GM21423 (cell line): ENCODE measurements at regions not wholly inside any gene's neighbourhood (a gene's known extent, or its start where the extent isn't known, plus 50 kb on each side); places are given as distances from the start of the nearest gene placed in this dataset.
A peak's percentile ranks its signal among the peaks of the same experiment; 100 is the strongest.

Experiments used
- ATAC-seq: cut with Tn5 transposase; IDR thresholded peaks from one replicate; pipeline ENCODE4 v1.9.1; 2021; ENCODE audit warnings: mild to moderate bottlenecking, moderate library complexity; ENCODE audit not compliant: unreplicated experiment

GRCh38 chr13:77425705-77426104 lies 98.8 kb upstream of the MYCBP2 start:
- ATAC-seq, result no peak

DNA sequence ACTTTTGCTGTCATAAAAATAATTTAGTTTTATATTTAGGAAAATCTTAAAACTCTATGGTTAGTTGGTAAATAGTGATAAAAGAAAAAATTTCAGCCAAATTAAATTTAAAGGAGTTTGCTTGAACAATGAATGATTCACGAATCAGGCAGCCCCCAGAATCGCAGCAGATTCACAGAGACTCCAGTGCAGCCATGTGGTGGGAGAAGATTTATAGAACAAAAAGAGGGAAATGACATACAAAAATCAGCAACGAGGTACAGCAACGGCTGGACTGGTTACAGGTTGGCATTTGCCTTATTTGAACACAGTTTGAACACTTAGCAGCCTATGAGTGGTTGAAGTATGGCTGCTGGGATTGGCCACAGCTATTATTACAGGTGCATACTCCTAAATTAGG lies 96.4 kb upstream of the MYCBP2 start:
- ATAC-seq, result no peak

- no peak for ATAC-seq
These were observed 95.8 kb upstream of the MYCBP2 start for GRCh38 chr13:77422724-77423123.

- ATAC-seq, result no peak
These were observed 91.0 kb upstream of the MYCBP2 start for GRCh38 chr13:77417897-77418296.

DNA sequence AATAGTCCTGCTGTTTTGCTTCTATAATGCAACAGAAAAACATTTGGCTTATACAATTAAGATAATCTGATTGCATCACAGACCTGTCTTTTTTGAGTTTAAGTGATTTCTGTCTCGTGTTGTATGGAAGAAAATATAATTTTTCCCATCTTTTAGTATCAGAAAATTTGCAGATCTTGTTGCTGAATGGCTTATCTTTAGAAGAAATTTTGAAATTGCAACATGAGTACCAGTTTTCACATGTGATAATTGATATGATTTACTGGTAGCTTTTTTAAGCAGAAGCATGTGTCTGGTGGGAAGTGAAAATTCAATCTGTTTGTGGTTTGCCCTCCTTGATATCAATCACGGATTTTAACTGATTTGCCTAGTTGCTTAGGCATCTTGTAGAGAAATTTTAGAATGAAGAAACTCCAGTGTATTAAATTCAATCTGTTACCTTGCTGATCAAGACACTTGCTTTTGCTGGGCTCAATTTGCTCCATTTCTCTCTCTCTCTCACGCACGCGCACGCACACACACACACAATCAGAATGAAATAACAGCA lies 89.8 kb upstream of the MYCBP2 start:
- ATAC-seq, result no peak

GRCh38 chr13:77415253-77416071 lies 88.6 kb upstream of the MYCBP2 start:
- ATAC-seq, result peak; percentile 90

DNA sequence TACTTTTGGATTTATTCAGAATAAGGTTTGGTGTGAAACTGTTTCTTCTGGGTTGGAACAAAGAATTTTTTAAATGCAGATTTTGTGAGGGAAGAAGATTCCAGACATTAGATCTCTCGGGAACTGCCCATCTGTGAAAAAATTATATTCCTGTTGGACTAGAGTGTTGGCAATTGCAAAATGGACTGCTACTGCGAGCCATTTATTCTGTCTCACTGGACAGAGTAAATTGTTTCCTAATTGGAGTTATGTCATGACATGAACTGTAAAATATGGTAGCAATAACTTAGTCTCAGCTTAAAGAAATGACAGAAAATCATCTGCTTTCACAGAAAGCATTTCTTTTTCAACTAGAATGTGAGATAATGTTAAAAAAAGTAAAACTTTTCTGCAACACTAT lies 86.0 kb upstream of the MYCBP2 start:
- ATAC-seq, result no peak

- no peak for ATAC-seq
These were observed 85.3 kb upstream of the MYCBP2 start for GRCh38 chr13:77412116-77412635.

GRCh38 chr13:77409412-77409811 lies 82.5 kb upstream of the MYCBP2 start:
- no peak for ATAC-seq

GRCh38 chr13:77406644-77407440 lies 79.9 kb upstream of the MYCBP2 start:
- ATAC-seq, result no peak

DNA sequence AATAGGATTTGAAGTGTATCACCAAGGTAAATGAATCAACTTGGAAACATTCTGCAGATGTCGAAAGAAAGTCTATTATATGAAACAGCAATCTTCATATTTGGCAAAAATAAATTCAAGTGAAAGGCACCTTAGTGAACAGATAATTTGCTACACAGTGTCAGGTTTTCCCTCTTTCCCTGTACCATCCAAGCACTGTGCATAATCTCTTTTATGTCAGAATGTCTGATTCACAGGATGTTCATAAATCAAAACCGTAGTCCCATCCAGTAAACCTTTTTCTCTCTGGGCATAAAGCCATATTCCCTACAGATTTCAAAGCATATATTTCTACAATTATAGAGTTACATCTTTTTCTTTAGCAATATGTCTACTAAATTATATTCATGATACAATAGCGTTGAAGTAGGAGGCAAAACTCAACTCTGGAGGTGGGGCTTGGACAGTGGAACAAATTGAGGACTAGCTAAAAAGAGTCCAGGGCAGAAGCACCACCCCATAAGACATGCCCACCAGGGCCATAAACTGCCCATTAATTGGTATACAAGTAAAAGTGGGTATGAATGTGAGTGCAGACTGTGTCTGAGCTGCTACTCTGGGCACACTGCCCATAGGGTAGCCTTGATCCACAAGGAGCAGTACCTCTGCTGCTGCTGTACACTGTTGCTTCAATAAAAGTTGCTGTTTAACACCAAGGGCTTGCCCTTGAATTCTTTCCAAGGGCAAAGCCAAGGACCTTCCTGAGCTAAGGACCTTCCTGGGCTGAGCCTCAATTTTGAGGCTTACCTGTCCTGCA lies 72.1 kb upstream of the MYCBP2 start:
- no peak for ATAC-seq

DNA sequence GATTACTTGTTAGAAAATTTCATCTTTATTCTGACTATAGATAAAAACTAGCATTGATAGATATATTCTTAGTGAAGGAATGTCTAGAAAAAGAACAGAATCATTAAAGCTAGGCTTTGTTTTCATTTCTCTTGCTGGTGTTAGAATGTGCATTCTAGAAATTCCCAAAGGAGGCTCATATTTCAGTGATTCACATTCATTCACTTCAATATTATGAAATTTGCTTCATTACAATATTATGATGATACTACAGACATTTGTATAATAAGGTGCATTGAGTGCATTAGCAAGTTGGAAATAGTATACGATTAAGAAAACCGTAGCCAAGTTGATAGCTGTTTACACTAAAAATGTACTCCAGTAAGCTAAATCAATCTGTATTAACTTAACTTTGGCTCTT lies 70.7 kb upstream of the MYCBP2 start:
- ATAC-seq, result no peak

DNA sequence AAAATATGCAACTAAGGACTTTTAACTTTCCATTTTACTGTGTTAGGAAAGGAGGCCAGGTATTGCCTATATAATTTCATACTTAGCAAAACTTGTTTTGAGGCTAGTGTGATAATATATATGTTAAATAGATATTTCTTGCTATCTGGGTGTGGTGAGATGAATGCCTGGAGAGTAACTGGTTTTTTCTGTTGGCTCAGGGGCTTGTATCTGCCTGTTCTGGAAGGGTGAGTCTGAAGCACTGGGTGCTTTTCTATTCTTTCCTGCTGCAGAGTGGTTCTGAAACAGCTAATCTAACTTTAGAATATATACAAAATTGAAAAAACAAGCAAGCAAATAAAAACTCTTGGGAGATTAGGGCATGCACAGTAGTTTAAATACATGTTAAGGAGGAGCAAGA lies 64.6 kb upstream of the MYCBP2 start:
- ATAC-seq, result no peak

GRCh38 chr13:77390391-77390790 lies 63.5 kb upstream of the MYCBP2 start:
- no peak for ATAC-seq

DNA sequence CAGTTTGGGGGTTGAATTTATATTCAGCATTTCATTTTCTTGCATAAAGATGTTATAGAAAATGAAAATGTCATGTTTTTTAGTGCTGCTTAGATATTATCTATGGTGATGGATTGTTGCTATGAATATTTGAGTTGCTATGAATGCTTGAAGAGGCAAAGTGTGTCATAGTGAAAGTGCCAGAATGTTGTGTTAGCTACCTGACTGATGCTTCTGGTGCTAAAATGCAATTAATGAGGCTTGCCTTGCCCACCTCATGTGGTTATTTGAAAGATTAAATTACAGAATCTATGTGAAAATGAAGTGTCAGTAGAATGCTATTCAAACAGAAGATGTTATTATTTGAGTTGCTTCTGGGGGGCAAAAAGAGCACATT lies 62.7 kb upstream of the MYCBP2 start:
- peak; percentile 59 for ATAC-seq

DNA sequence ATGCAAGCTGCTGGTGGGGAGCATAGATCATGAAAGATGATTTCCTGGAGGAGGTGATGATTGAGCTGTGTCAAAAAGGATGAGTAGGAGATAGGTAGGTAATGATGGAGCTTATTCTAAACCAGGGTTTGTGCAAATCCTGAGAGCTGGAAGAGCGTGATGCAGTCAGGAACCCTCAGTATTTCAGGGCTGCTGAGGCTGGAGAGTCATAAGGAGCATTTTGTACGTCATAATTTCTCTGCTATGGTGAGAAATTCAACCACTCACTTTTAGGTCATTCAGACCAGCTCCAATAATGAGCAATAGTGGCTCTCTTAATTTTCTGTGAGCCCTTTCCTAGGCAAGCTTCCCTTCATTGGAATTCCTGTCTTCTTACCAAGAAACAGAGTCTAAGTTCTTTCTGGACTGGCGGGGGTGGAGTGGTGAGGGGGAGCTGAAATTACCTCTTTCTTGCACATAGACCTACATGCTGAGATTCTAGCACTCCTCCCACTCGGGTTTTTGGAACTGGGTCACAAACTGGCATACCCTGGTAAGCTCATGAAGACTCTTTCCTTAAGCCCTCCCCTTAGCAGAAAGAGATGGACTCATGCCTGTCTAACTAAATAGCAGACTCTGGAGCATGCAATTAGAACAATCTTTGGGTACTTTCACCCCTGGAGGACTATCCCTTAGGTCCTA lies 62.2 kb upstream of the MYCBP2 start:
- no peak for ATAC-seq

GRCh38 chr13:77387607-77388200 lies 60.8 kb upstream of the MYCBP2 start:
- no peak for ATAC-seq

- no peak for ATAC-seq
These were observed 60.1 kb upstream of the MYCBP2 start for GRCh38 chr13:77386880-77387606.

DNA sequence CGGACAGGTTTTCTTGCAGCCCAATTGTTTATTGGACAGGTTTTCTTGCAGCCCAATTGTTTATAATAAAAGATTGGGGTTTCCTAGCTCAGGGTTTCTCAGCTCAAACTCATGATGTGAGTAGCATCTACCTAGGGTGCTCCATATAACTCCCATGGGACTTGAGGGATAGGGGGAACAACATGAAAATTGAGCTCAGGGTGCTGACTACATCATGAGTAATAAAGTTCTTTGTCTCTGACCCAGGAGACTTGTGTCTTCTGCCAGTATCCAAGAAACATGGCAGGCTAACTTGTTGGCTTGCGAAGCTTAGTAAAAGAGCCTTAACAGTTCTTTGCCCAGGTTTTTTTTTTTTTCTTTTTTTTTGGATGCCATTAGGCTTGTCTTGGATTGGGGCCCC lies 59.2 kb upstream of the MYCBP2 start:
- no peak for ATAC-seq
